Fibroblast of lung (primary cell): ENCODE measurements at regions not wholly inside any gene's neighbourhood (a gene's known extent, or its start where the extent isn't known, plus 50 kb on each side); places are given as distances from the start of the nearest gene placed in this dataset.

ENCODE experiments used
- CTCF ChIP-seq, 2 donors: IDR thresholded peaks in 1 of 2; conservative IDR thresholded peaks in 1 of 2; 1 replicate in 1 of 2; 2 replicates in 1 of 2; pipeline ENCODE4 v1.5.1; 2011 to 2012; ENCODE audit warnings: low read length in 2 of 2, control low read depth in 1 of 2, inconsistent platforms in 1 of 2, low read depth in 1 of 2, mild to moderate bottlenecking in 1 of 2
- EZH2 ChIP-seq: IDR thresholded peaks from 2 replicates; pipeline ENCODE4 v1.5.1; 2012; ENCODE audit warnings: low read length, control low read depth, mild to moderate bottlenecking; ENCODE audit errors: missing control alignments

GRCh38 chr19:29067831-29068230 lies 145.1 kb downstream of the UQCRFS1 start:
- no peak for TF ChIP-seq EZH2
- no peak for TF ChIP-seq CTCF (conservative IDR thresholded peaks at IDR 0.05 in 1 of 2, IDR thresholded peaks at IDR 0.05 in 1 of 2; ENCODE audit: low read depth in 1 of 2, low read length in 2 of 2)
